GM12878 (cell line): ENCODE measurements at regions not wholly inside any gene's neighbourhood (a gene's known extent, or its start where the extent isn't known, plus 50 kb on each side); places are given as distances from the start of the nearest gene placed in this dataset.

ENCODE experiments used
- ATAC-seq: fragments of 200-7000 bp; cut with Tn5 transposase; 3 replicates; pipeline ENCODE4 v1.9.1; 2020; ENCODE audit warnings: mild to moderate bottlenecking, moderate library complexity
- BruUV-seq: library from RNA; stranded (reverse); fragments of 400-500 nt; replicated peaks from 2 replicates; lab custom pipeline; 2021; lab: Mats Ljungman, UMichigan
- CTCF ChIA-PET: fragments of 300-600 bp; sonication (Branson Sonifier 250); formaldehyde crosslinking; extraction: SDS; loops from one replicate; lab custom pipeline; 2021; ENCODE audit warnings: inconsistent platforms; lab: Yijun Ruan, JAX
- POLR2A ChIA-PET: fragments of 350-600 bp; formaldehyde crosslinking; extraction: SDS; loops from one replicate; lab custom pipeline; 2021; ENCODE audit warnings: inconsistent platforms; lab: Charles Lee
- RAD21 ChIA-PET: fragments of 300-600 bp; sonication (Branson Sonifier 250); formaldehyde crosslinking; loops from one replicate; lab custom pipeline; 2023; ENCODE audit warnings: antibody characterized with exemption; ENCODE audit not compliant: unreplicated experiment; lab: Charles Lee
- SMC1A ChIA-PET: fragments of 300-600 bp; sonication (Branson Sonifier 250); formaldehyde crosslinking; loops from one replicate; lab custom pipeline; 2023; ENCODE audit not compliant: unreplicated experiment, uncharacterized antibody; lab: Charles Lee
- DNase-seq: peaks from one replicate; pipeline ENCODE4 v3.0.0-alpha.2; 2011; ENCODE audit warnings: low read depth, low spot score
- FAIRE-seq: peaks from 3 replicates; lab custom pipeline; 2011; peaks lifted over from hg19 to GRCh38; lab: Jason Lieb, UNC
- H2AFZ ChIP-seq: 2 replicates; pipeline ENCODE4 v1.6.0; 2011; ENCODE audit warnings: low read depth, low read length, control low read depth; ENCODE audit not compliant: control insufficient read depth
- H3K27ac ChIP-seq: 2 replicates; pipeline ENCODE4 v1.5.1; 2011; ENCODE audit warnings: control low read depth; ENCODE audit not compliant: control insufficient read depth, insufficient read depth
- H3K27me3 ChIP-seq, 2 experiments: replicated peaks in 1 of 2; 2 replicates each; pipeline versions ENCODE4 v1.6.0 to v1.6.1; 2011; ENCODE audit warnings: low read length in 1 of 2; ENCODE audit not compliant: control insufficient read depth in 2 of 2, insufficient read depth in 2 of 2
- H3K36me3 ChIP-seq, 2 experiments: 2 replicates each; pipeline ENCODE4 v1.5.1; 2011; ENCODE audit warnings: low read length in 1 of 2; ENCODE audit not compliant: control insufficient read depth in 2 of 2, insufficient read depth in 2 of 2
- H3K4me1 ChIP-seq: 2 replicates; pipeline ENCODE4 v1.6.1; 2011; ENCODE audit warnings: mild to moderate bottlenecking, low read length, moderate library complexity, mixed read lengths; ENCODE audit not compliant: control insufficient read depth, insufficient read depth
- H3K4me2 ChIP-seq: 2 replicates; pipeline ENCODE4 v1.6.0; 2011; ENCODE audit warnings: control low read depth; ENCODE audit not compliant: control insufficient read depth, insufficient read depth
- H3K4me3 ChIP-seq: fragments of 200-600 bp; sonication (generic); 2 replicates; pipeline ENCODE4 v1.5.1; 2016
- H3K79me2 ChIP-seq: 2 replicates; pipeline ENCODE4 v1.6.0; 2011; ENCODE audit warnings: low read length; ENCODE audit not compliant: control insufficient read depth, insufficient read depth
- H3K9ac ChIP-seq: 2 replicates; pipeline ENCODE4 v1.8.0; 2011; ENCODE audit warnings: low read length, control low read depth, mixed read lengths; ENCODE audit not compliant: control insufficient read depth, insufficient read depth
- H3K9me3 ChIP-seq: replicated peaks from 3 replicates; pipeline ENCODE4 v1.5.1; 2011; ENCODE audit warnings: mild to moderate bottlenecking, low read length; ENCODE audit not compliant: control insufficient read depth, insufficient read depth
- H4K20me1 ChIP-seq: 2 replicates; pipeline ENCODE4 v1.6.0; 2011; ENCODE audit not compliant: control insufficient read depth, insufficient read depth
- CREB1 ChIP-seq: IDR thresholded peaks from 2 replicates; pipeline ENCODE4 v1.6.1; 2012; ENCODE audit warnings: low read depth, mild to moderate bottlenecking, inconsistent platforms
- E4F1 ChIP-seq: fragments of 450-650 bp; IDR thresholded peaks from 2 replicates; pipeline ENCODE4 v1.6.1; 2018; ENCODE audit warnings: borderline replicate concordance, mild to moderate bottlenecking; ENCODE audit not compliant: partially characterized antibody
- EGR1 ChIP-seq, 2 experiments: IDR thresholded peaks; 1 replicate in 1 of 2; 2 replicates in 1 of 2; pipeline ENCODE4 v1.6.1; 2011 to 2012; ENCODE audit warnings: low read depth in 2 of 2, low read length in 2 of 2, borderline replicate concordance in 1 of 2, mild to moderate bottlenecking in 1 of 2, moderate library complexity in 1 of 2
- EP300 ChIP-seq, 2 experiments: fragments of 150-350 bp in 1 of 2; IDR thresholded peaks; 2 replicates each; pipeline ENCODE4 v1.6.1; 2011 to 2012; ENCODE audit warnings: low read depth in 2 of 2, low read length in 2 of 2, borderline replicate concordance in 1 of 2, improper control_type of control experiment in 1 of 2, inconsistent platforms in 1 of 2; ENCODE audit not compliant: control insufficient read depth in 1 of 2
- NFYA ChIP-seq: IDR thresholded peaks from 2 replicates; pipeline ENCODE4 v1.6.1; 2011; ENCODE audit warnings: low read depth, mild to moderate bottlenecking, low read length, improper control_type of control experiment, borderline replicate concordance
- NKRF ChIP-seq: fragments of 450-650 bp; conservative IDR thresholded peaks from 2 replicates; pipeline ENCODE4 v1.6.1; 2017; ENCODE audit warnings: mild to moderate bottlenecking, moderate library complexity
- NR2F1 ChIP-seq: fragments of 450-650 bp; conservative IDR thresholded peaks from 2 replicates; pipeline ENCODE4 v1.6.1; 2017; ENCODE audit warnings: mild to moderate bottlenecking
- SPI1 ChIP-seq: IDR thresholded peaks from 2 replicates; pipeline ENCODE4 v1.6.1; 2011; ENCODE audit warnings: low read depth, mild to moderate bottlenecking, low read length, moderate library complexity, borderline replicate concordance; ENCODE audit not compliant: insufficient read depth
- TCF7 ChIP-seq: IDR thresholded peaks from 2 replicates; pipeline ENCODE4 v1.6.1; 2014; ENCODE audit warnings: antibody characterized with exemption, borderline replicate concordance
- WGBS: methylation state at CpG from one replicate; pipeline ENCODE4 v1.1.6; 2016; ENCODE audit warnings: low lambda C conversion rate; ENCODE audit not compliant: insufficient replicate concordance, insufficient coverage; ENCODE audit errors: missing lambda C conversion rate; 5-methylcytosine and 5-hydroxymethylcytosine counted together
- in situ Hi-C: fragments of 300-500 bp; cut with MboI; formaldehyde crosslinking; loops from 9 replicates; pipeline ENCODE4 v1.14.3; 2018; ENCODE audit warnings: mixed read lengths
- intact Hi-C: fragments of 100-400 bp; cut with micrococcal nuclease; formaldehyde crosslinking; loops from one replicate; pipeline ENCODE4 v1.14.2; 2022; ENCODE audit not compliant: unreplicated experiment

- Histone ChIP-seq H3K79me2 (no peaks in the 10 kb centered on the region), H3K9ac (no peak overlapping the region), H3K4me1 (no peaks in the 10 kb centered on the region), H3K4me2 (no peak overlapping the region), H3K36me3 (no peaks in the 10 kb centered on the region), H4K20me1 (no peaks in the 10 kb centered on the region), H3K27ac (no peak overlapping the region), H3K4me3 (no peak overlapping the region), H3K9me3 (no peaks in the 10 kb centered on the region), H2AFZ (no peak overlapping the region), H3K27me3 (no peaks in the 10 kb centered on the region)
- ATAC-seq (no peak), FAIRE-seq (no peak), DNase-seq (no peak)
- 18% methylated on average over 2 of the region's 2 CpGs for WGBS
- in situ Hi-C loops (no loop called here), intact Hi-C loops (no loop called here)
- ChIA-PET RAD21 (no interaction called here), POLR2A (no interaction called here), CTCF (no interaction called here), SMC1A (no interaction called here)
- TF ChIP-seq E4F1, result no peak
- no peak for TF ChIP-seq NFYA
- no peak for TF ChIP-seq NR2F1
- BruUV-seq, result no TSS peak
Observed at GRCh38 chr19:31545777-31546176, 196.5 kb upstream of the TSHZ3 start.

GRCh38 chr19:31546205-31546960, 197.1 kb upstream of the TSHZ3 start:
- Histone ChIP-seq H3K79me2 (no peaks in the 10 kb centered on the region), H3K9ac (no peak overlapping the region), H2AFZ (no peak overlapping the region), H3K36me3 (no peaks in the 10 kb centered on the region), H3K27ac (no peak overlapping the region), H4K20me1 (no peaks in the 10 kb centered on the region), H3K9me3 (no peaks in the 10 kb centered on the region), H3K4me1 (no peaks in the 10 kb centered on the region), H3K4me2 (no peak overlapping the region), H3K4me3 (no peak overlapping the region), H3K27me3 (no peaks in the 10 kb centered on the region)
- WGBS, result 34% methylated on average over 9 of the region's 9 CpGs
- CTCF ChIA-PET, result no interaction called here
- SMC1A ChIA-PET, result no interaction called here
- in situ Hi-C loops (no loop called here), intact Hi-C loops (no loop called here)
- BruUV-seq, result no TSS peak
- POLR2A ChIA-PET, result no interaction called here
- FAIRE-seq (no peak), ATAC-seq (no peak), DNase-seq (no peak)
- TF ChIP-seq SPI1, result no peak
- no peak for TF ChIP-seq EP300 (IDR thresholded peaks at IDR 0.05; ENCODE audit: borderline replicate concordance in 1 of 2, control insufficient read depth in 1 of 2, low read depth in 2 of 2, low read length in 2 of 2)
- TF ChIP-seq EGR1 (IDR thresholded peaks at IDR 0.05; ENCODE audit: borderline replicate concordance in 1 of 2, low read depth in 2 of 2, low read length in 2 of 2), result no peak
- TF ChIP-seq TCF7, result no peak
- no peak for TF ChIP-seq NKRF
- TF ChIP-seq CREB1, result no peak
- RAD21 ChIA-PET, result no interaction called here
